Upper lobe of right lung (tissue), 1 donor: ENCODE measurements at regions not wholly inside any gene's neighbourhood (a gene's known extent, or its start where the extent isn't known, plus 50 kb on each side); places are given as distances from the start of the nearest gene placed in this dataset.
A peak's percentile ranks its signal among the peaks of the same experiment; 100 is the strongest.
"Not testable (repeated sequence)": the region's sequence is repeated elsewhere in the genome, so short reads cannot be mapped to it uniquely, and the experiment has no call there.

Source experiments
- ATAC-seq: fragments of 200-7000 bp; cut with Tn5 transposase; one replicate; pipeline ENCODE4 v1.9.1; 2020; ENCODE audit warnings: mild to moderate bottlenecking, moderate library complexity
- DNase-seq: peaks from one replicate; pipeline ENCODE4 v3.0.0-alpha.2; 2020
- H3K27ac ChIP-seq: fragments of 200-600 bp; one replicate; pipeline ENCODE4 v1.8.0; 2022
- H3K27me3 ChIP-seq: fragments of 200-600 bp; one replicate; pipeline ENCODE4 v1.8.0; 2022; ENCODE audit warnings: mild to moderate bottlenecking
- H3K36me3 ChIP-seq: fragments of 200-600 bp; one replicate; pipeline ENCODE4 v1.8.0; 2022
- H3K4me1 ChIP-seq: fragments of 200-600 bp; one replicate; pipeline ENCODE4 v1.8.0; 2022
- H3K4me3 ChIP-seq: fragments of 200-600 bp; one replicate; pipeline ENCODE4 v1.8.0; 2022; ENCODE audit warnings: mild to moderate bottlenecking
- H3K9me3 ChIP-seq: fragments of 200-600 bp; one replicate; pipeline ENCODE4 v1.8.0; 2022
- intact Hi-C: fragments of 100-400 bp; cut with DNase I; formaldehyde crosslinking; loops from one replicate; pipeline ENCODE4 v1.11.0; 2022
- TF ChIP-seq, protein P1 (sequence below): fragments of 200-600 bp; IDR thresholded peaks from one replicate; pipeline ENCODE4 v1.8.0; 2022; ENCODE audit warnings: antibody characterized with exemption
- donor health status: DM: no; HTN: yes; CAD: no; lungs with severe emphysema.

DNA sequence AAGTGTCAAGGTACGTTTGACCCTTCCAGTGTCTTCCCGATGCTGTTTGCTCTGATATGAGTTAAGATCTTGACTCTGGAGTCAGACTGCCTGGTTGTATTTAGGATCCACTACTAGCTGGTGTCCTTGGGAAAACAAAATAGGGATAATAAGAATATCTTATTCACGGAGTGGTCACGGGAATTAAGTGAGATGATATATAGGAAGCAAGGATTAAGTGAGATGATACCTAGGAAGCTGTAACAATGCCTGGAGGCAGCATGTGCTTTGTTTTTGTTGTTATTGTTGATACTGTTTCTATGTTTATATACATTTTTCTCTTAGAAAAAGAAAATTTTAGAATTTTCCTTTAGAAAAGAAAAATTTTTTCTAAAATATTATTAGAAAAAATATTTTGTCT, 87.0 kb downstream of the LYZL1 start:
- Histone ChIP-seq H3K4me3 (no peak overlapping the region), H3K4me1 (no peaks in the 10 kb centered on the region), H3K36me3 (no peaks in the 10 kb centered on the region), H3K9me3 (no peaks in the 10 kb centered on the region), H3K27ac (no peak overlapping the region), H3K27me3 (no peaks in the 10 kb centered on the region)
- TF ChIP-seq, protein P1, sequence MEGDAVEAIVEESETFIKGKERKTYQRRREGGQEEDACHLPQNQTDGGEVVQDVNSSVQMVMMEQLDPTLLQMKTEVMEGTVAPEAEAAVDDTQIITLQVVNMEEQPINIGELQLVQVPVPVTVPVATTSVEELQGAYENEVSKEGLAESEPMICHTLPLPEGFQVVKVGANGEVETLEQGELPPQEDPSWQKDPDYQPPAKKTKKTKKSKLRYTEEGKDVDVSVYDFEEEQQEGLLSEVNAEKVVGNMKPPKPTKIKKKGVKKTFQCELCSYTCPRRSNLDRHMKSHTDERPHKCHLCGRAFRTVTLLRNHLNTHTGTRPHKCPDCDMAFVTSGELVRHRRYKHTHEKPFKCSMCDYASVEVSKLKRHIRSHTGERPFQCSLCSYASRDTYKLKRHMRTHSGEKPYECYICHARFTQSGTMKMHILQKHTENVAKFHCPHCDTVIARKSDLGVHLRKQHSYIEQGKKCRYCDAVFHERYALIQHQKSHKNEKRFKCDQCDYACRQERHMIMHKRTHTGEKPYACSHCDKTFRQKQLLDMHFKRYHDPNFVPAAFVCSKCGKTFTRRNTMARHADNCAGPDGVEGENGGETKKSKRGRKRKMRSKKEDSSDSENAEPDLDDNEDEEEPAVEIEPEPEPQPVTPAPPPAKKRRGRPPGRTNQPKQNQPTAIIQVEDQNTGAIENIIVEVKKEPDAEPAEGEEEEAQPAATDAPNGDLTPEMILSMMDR: no peak
- intact Hi-C loops: no loop called here
- ATAC-seq: no peak
- no peak for DNase-seq

DNA sequence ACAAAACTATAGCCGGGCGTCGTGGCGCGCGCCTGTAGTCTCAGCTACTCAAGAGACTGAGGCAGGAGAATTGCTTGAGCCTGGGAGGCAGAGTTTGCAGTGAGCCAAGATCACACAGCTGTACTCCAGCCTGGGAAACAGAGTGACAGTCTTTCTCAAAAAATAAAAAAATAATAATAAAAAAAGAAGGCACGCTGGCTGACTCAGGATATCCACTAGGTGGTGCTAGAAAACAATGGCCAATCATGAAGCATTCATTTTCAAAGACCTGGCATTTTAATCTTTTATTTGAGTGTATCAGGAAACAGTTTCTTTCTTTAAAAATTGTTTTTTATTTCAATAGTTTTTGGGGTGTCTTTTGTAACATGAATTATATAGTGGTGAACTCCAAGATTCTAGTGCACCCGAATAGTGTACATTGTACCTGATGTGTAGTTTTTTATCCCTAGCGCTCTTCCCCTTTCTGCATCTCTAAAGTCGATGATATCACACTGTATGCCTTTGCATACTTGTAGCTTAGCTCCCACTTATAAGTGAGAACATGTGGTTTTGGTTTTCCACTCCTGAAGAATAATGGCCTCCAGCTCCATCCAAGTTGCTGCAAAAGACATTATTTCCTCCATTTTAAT, 88.6 kb downstream of the LYZL1 start:
- Histone ChIP-seq H3K9me3 (no peaks in the 10 kb centered on the region), H3K4me1 (no peaks in the 10 kb centered on the region), H3K36me3 (no peaks in the 10 kb centered on the region), H3K27me3 (no peaks in the 10 kb centered on the region), H3K27ac (no peak overlapping the region), H3K4me3 (no peak overlapping the region)
- TF ChIP-seq, protein P1: peak; percentile 79
- intact Hi-C loops: no loop called here
- no peak for DNase-seq
- ATAC-seq: no peak

DNA sequence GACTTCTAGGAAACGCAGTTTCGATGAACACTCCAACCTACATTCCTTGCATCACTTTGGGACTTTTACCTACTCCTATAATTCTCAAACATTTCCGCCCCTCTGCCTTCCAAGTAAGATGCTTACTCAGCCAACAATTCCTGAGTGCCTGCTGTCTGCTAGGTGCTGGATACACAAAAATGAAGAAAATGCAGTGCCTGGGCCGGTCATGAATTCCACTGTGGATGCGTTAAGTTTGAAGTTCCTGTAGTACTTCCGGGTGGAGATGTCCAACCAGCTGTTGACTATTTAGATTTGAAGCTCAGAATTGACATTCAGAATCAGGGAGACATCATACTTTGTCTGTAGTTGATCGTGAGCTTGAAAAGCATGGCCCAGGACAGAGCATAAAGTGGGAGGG, 89.2 kb downstream of the LYZL1 start:
- intact Hi-C loops: no loop called here
- Histone ChIP-seq H3K27ac (no peak overlapping the region), H3K27me3 (no peaks in the 10 kb centered on the region), H3K9me3 (no peaks in the 10 kb centered on the region), H3K36me3 (no peaks in the 10 kb centered on the region), H3K4me1 (no peaks in the 10 kb centered on the region), H3K4me3 (no peak overlapping the region)
- TF ChIP-seq, protein P1: no peak
- DNase-seq (no peak), ATAC-seq (peak; percentile 27)

DNA sequence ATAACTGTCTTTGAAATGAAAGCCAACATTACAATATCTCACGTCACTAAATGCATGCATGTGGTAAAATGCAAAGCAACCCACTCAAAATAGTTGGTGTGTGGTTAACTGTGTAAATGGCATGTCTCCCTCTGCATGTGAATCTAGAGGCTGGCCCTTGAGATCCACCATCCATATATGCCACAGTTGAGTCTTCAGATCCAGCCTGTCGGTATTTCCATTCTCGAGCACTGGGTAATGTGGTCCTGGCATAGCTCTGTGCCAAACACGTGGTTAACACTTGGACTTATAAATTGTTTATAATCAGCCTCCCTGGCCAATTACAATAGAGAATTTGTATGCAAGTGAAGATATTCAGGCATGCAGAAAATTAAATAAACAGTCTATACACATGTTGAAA, 90.3 kb downstream of the LYZL1 start:
- Histone ChIP-seq H3K27me3 (no peaks in the 10 kb centered on the region), H3K9me3 (no peaks in the 10 kb centered on the region), H3K4me1 (no peaks in the 10 kb centered on the region), H3K4me3 (no peak overlapping the region), H3K27ac (no peak overlapping the region), H3K36me3 (no peaks in the 10 kb centered on the region)
- TF ChIP-seq, protein P1: no peak
- DNase-seq: no peak
- intact Hi-C loops: no loop called here
- no peak for ATAC-seq

DNA sequence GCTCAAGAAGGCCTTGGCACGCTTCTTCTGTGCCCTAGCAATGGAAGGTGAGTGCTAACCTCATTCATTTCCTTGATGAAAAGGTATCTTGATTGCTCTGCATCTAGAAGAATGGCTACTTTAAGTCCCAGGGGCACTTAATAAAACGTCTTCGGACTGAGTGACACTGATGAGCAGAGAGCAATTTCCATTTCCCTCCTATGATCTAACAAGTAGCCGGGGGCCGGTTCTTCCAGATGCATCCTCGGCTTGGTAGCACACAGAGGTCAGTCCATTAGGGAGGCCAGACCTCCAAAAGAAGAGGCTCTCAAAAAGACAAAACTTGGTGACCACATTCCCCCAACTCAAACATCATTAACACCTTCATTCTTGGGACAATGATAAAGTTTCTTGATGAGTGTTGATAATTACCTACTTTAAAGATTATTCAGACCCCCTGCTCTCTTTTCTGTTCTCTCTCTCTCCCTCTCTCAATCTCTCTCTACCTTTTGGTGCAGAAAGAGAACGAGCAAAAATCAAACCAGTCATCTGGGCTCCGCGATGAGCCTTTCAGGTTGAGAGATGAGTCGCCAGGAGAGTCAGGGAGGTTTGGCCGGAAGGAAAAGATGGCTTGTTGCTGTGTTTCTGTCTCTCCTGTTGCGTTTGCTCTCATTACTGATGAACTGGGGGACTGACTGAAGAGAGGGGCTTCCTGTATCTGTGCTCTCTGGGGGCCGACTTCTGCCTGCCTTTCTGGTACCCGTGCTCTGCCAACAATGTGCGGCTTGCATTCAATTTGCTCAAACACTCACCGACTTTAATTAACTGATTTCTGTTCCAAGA, 91.1 kb downstream of the LYZL1 start:
- intact Hi-C loops: loop anchor here (10.0 kb wide), 1 partner anchor 65 kb away; no protein-coding TSS in a partner anchor
- H3K27me3 ChIP-seq, H3K4me1 ChIP-seq, H3K4me3 ChIP-seq, H3K36me3 ChIP-seq, DNase-seq, ATAC-seq, H3K9me3 ChIP-seq, H3K27ac ChIP-seq: not testable (repeated sequence)

DNA sequence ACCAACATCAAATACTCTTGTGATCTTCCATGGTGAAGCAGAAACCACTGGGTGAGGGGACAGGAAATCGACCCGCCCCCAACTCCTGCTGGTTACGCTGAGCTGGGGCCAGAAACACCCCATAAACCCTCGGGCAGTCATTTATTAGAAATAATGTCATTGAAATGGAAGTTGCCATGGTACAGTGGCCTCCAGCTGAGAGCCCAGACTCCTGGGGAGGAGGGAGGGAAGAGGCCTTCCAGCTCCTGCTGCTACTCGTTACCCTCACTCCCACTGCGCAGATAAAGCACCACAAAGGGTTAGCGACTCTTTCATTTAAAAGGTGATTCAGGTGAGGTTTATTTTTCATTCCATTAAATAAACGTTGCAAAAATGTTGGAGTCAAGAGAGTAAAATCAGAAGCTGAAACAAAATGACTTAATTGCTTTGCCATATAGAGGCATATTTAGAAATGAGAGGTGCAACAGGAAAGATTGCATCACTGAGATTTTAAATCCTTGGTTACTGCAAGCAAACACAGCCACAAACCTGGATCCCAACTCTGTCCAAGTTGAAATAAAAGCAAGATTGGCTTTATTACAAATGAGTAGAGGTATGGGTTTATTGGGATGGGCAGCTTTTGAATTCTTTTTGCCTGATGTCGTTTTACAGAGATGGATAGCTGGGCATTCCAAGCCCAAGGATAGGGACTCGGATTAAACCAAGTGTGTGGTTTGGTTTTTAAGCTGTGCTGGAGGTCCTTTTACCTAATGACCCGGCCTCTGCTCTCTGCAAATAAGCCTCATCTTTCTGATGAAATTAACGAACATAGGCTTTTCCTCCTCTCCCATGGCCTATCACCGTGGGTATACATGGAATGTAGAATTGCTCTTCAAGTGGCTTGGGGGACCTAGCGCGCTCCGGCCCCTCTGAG, 92.0 kb downstream of the LYZL1 start:
- not testable (repeated sequence) for H3K4me1 ChIP-seq, H3K27me3 ChIP-seq, H3K36me3 ChIP-seq, H3K4me3 ChIP-seq, ATAC-seq, H3K27ac ChIP-seq, H3K9me3 ChIP-seq, DNase-seq
- intact Hi-C loops: loop anchor here (10.0 kb wide), 1 partner anchor 64 kb away; no protein-coding TSS in a partner anchor
